Lower leg skin (tissue), 3 donors: ENCODE measurements at regions not wholly inside any gene's neighbourhood (a gene's known extent, or its start where the extent isn't known, plus 50 kb on each side); places are given as distances from the start of the nearest gene placed in this dataset.

Experiments used
- CTCF ChIP-seq, 3 donors: fragments of 450-650 bp; IDR thresholded peaks; one replicate each; pipeline ENCODE4 v1.5.1; 2016; ENCODE audit warnings: antibody characterized with exemption in 3 of 3, mild to moderate bottlenecking in 3 of 3, moderate library complexity in 2 of 3
- POLR2A ChIP-seq, 2 donors: fragments of 450-650 bp; IDR thresholded peaks; one replicate each; pipeline ENCODE4 v1.6.1; 2016 to 2017; ENCODE audit warnings: antibody characterized with exemption in 2 of 2, mild to moderate bottlenecking in 1 of 2, moderate library complexity in 1 of 2

DNA sequence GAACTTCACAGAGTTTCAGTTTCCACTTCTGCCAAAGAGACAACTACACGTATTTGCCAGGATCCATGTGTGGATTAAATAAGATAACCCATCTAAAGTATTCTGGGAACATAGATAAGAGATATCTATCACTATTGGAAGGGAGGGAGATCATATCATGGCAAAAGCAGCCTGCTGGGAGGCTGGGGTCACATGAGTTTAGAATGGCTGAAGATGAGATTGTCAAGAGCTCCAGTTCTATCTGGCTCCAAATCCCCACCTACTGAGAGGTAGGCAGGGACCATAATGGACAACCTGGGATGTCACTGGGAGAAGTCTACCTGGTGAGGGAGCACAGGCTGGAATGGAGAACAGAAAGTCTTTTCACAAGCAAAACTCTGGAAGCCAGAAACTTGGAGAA, 192.6 kb upstream of the ST6GAL2 start:
- TF ChIP-seq POLR2A (IDR thresholded peaks at IDR 0.05): no peak
- TF ChIP-seq CTCF (IDR thresholded peaks at IDR 0.05): no peak
